ENCODE measurements at regions not wholly inside any gene's neighbourhood (a gene's known extent, or its start where the extent isn't known, plus 50 kb on each side); places are given as distances from the start of the nearest gene placed in this dataset.

DNA sequence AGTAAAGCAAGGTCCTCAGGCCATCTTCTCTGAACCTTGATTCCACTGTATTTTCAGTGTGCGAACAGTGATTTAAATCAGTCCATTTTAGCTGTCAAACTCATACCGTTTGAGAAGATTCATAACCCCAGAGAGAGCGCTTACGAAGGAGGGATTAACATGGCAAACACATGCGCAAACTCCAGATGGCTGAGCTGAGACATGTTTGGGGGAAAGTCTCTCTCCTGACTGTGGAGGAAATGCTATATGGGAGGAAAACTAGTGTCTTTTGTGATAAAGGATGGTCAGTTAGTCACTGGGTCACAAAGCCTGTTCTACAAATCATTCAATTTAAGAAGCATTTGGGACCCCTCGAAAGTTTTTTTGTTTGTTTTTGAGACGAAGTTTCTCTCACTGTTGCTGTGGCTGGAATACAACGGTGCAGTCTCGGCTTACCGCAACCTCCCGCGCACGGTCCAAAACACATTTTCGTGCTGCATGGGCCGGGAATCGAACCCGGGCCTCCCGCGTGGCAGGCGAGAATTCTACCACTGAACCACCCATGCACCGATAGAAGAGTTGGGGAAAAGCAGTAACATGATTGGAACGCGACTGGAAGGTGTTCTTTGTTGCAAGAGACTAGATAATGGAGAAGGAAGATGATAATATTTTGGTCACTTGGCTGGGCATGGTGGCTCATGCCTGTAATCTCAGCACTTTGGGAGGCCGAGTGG, 58.4 kb upstream of the CXADR start:
- TF ChIP-seq, protein P1, sequence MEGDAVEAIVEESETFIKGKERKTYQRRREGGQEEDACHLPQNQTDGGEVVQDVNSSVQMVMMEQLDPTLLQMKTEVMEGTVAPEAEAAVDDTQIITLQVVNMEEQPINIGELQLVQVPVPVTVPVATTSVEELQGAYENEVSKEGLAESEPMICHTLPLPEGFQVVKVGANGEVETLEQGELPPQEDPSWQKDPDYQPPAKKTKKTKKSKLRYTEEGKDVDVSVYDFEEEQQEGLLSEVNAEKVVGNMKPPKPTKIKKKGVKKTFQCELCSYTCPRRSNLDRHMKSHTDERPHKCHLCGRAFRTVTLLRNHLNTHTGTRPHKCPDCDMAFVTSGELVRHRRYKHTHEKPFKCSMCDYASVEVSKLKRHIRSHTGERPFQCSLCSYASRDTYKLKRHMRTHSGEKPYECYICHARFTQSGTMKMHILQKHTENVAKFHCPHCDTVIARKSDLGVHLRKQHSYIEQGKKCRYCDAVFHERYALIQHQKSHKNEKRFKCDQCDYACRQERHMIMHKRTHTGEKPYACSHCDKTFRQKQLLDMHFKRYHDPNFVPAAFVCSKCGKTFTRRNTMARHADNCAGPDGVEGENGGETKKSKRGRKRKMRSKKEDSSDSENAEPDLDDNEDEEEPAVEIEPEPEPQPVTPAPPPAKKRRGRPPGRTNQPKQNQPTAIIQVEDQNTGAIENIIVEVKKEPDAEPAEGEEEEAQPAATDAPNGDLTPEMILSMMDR (IDR thresholded peaks at IDR 0.05), result no peak
- peaks cover 15% of the 10 kb centered on the region for H3K4me1 Mint-ChIP-seq (ENCODE audit: low read depth)
- no peaks in the 10 kb centered on the region; the same call in 1 of the 2 replicates for H3K9me3 Mint-ChIP-seq
- peak overlapping the region; percentile 25 for H3K27ac Mint-ChIP-seq
- H3K36me3 Mint-ChIP-seq (ENCODE audit: low read depth), result no peaks in the 10 kb centered on the region
- peaks cover 5% of the 10 kb centered on the region for H3K27me3 Mint-ChIP-seq (ENCODE audit: insufficient read depth)
- H3K4me3 Mint-ChIP-seq, result peak overlapping the region; percentile 62; the same call in 1 of the 2 replicates
- peak; percentile 98 for DNase-seq

DNA sequence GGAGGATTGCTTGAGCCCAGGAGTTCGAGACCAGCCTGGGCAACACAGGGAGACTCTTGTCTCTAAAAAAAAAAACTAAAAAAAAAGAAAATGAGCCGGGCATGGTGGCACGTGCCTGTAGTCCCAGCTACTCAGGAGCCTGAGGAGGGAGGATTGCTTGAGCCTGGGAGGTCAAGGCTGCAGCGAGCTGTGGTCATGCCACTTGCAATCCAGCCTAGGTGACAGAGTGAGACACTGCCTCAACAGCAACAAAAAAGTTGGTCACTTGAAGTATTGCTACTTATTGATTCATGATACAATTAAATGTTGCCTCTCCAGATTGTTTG, 57.9 kb upstream of the CXADR start:
- Mint-ChIP-seq H3K4me1 (ENCODE audit: low read depth) (peaks cover 15% of the 10 kb centered on the region), H3K27ac (peak overlapping the region; percentile 25), H3K27me3 (ENCODE audit: insufficient read depth) (peaks cover 4% of the 10 kb centered on the region), H3K36me3 (ENCODE audit: low read depth) (no peaks in the 10 kb centered on the region), H3K9me3 (no peaks in the 10 kb centered on the region; the same call in 1 of the 2 replicates), H3K4me3 (peak overlapping the region; percentile 62; the same call in 1 of the 2 replicates)
- DNase-seq, result no peak
- TF ChIP-seq, protein P1 (IDR thresholded peaks at IDR 0.05), result no peak

DNA sequence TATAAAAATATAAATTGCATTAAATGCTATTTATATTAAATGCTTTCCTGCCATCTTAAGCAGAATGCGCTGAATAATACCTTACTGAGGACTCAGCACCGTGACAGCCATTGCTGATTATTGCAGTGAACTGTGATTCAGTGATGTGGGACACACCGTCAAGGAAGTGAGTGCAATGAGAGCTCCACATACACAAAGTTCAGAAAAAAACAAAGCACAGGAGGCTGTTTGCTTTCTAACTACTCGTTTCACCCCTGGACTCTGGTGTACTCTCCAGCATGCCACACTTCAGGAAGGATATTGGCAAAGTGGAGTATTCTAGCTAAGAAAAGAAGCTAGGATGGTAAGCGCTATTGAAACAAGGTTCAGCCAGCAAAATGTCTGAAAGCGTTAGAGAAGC, 57.4 kb upstream of the CXADR start:
- H3K36me3 Mint-ChIP-seq (ENCODE audit: low read depth), result no peaks in the 10 kb centered on the region
- peaks cover 4% of the 10 kb centered on the region for H3K27me3 Mint-ChIP-seq (ENCODE audit: insufficient read depth)
- no peaks in the 10 kb centered on the region; the same call in 1 of the 2 replicates for H3K9me3 Mint-ChIP-seq
- no peak for DNase-seq
- H3K27ac Mint-ChIP-seq, result no peak overlapping the region
- H3K4me1 Mint-ChIP-seq (ENCODE audit: low read depth), result peaks cover 15% of the 10 kb centered on the region
- TF ChIP-seq, protein P1 (IDR thresholded peaks at IDR 0.05), result no peak
- H3K4me3 Mint-ChIP-seq, result no peak overlapping the region

DNA sequence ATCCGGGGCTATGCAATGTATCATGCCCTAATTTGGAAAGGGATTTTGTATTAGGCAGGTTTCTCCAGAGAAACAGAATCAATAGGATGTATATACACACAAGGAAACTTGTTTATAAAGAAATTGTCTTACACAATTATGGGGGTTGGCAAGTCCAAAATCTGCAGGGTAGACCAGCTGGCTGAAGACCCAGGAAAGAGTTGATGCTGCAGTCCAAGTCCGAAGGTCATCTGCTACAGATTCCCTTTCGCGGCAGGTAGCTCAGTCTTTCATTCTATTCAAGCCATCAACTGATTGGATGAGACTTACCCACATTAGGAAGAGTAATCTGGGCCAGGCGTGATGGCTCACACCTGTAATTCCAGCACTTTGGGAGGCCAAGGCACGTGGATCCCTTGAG, 54.6 kb upstream of the CXADR start:
- no peaks in the 10 kb centered on the region for H3K36me3 Mint-ChIP-seq (ENCODE audit: low read depth)
- peaks cover 4% of the 10 kb centered on the region for H3K27me3 Mint-ChIP-seq (ENCODE audit: insufficient read depth)
- DNase-seq, result no peak
- H3K27ac Mint-ChIP-seq, result no peak overlapping the region
- peaks cover 28% of the 10 kb centered on the region for H3K4me1 Mint-ChIP-seq (ENCODE audit: low read depth)
- TF ChIP-seq, protein P1 (IDR thresholded peaks at IDR 0.05), result no peak
- H3K4me3 Mint-ChIP-seq, result no peak overlapping the region
- H3K9me3 Mint-ChIP-seq, result no peaks in the 10 kb centered on the region; the same call in 1 of the 2 replicates

DNA sequence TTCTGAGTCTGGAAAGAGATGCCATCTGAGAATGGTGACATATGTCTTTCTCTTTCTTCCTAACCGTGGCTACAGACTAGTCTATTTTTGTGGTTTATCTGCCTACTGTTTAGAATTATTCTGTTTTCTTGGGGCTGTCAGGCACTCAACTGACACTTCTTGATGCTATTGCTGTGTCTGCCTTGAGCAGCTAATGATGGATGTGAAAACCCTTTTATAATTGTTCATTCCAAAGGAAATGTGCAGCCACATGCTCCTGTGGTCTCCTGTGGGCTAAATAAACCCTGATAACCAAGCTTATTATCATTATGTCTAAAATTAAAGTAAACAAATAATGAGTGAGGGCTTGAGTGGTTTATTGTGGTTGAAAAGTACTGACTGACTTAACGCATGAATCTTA, 52.7 kb upstream of the CXADR start:
- Mint-ChIP-seq H3K4me3 (no peak overlapping the region), H3K27me3 (ENCODE audit: insufficient read depth) (no peaks in the 10 kb centered on the region), H3K27ac (no peak overlapping the region), H3K4me1 (ENCODE audit: low read depth) (peaks cover 34% of the 10 kb centered on the region), H3K36me3 (ENCODE audit: low read depth) (no peaks in the 10 kb centered on the region), H3K9me3 (no peaks in the 10 kb centered on the region; the same call in 1 of the 2 replicates)
- no peak for DNase-seq
- TF ChIP-seq, protein P1 (IDR thresholded peaks at IDR 0.05), result no peak

Data from HFFc6 (cell line).